HG03045 (cell line): ENCODE measurements at regions not wholly inside any gene's neighbourhood (a gene's known extent, or its start where the extent isn't known, plus 50 kb on each side); places are given as distances from the start of the nearest gene placed in this dataset.

Experiments used
- ATAC-seq: cut with Tn5 transposase; IDR thresholded peaks from one replicate; pipeline ENCODE4 v1.9.1; 2021; ENCODE audit warnings: mild to moderate bottlenecking, moderate library complexity; ENCODE audit not compliant: unreplicated experiment

DNA sequence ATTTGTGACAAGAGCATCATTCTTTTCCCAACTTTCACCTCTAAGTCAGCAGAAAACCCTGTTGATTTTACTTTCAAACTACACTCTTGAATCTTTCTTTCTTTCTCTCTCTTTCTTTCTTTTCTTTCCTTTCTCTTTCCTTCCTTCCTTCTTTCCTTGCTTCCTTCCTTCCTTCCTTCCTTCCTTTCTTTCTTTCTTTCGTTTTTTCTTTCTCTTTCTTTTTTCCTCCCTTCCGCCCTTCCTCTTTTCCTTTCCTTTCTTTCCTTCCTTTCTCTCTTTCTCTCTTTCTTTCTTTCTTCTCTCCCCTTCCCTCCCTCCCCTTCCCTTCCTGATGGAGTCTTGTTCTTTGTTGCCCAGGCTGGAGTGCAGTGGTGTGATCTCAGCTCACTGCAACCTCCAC lies 649.5 kb downstream of the PLCL1 start:
- ATAC-seq = no peak

- no peak for ATAC-seq
Measured at GRCh38 chr2:198452327-198452726, 647.9 kb downstream of the PLCL1 start.

GRCh38 chr2:198448789-198449188 lies 644.4 kb downstream of the PLCL1 start:
- ATAC-seq = no peak

DNA sequence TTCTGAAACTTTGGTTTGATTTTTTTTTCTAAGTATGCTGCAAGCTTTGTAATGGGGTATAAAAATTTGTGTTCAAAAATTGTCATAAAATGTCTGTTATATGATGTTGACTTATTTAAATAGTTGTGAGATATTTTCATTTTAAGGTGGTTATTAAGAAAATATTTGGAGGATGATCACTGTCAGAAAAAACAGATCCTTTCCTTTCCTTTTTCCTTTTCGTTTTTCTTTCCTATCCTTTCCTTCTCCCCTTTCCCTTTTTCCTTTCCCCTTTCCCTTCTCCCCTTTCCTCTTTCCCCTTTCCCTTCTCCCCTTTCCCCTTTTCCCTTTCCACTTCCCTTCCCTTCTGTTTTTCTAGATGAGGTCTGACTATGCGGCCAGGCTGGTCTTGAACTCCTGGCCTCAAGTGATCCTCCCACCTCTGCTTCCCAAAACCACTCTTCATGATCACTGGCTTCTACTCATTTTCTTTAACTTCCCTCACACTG lies 640.5 kb downstream of the PLCL1 start:
- ATAC-seq = no peak

GRCh38 chr2:198441901-198442300 lies 637.5 kb downstream of the PLCL1 start:
- no peak for ATAC-seq

DNA sequence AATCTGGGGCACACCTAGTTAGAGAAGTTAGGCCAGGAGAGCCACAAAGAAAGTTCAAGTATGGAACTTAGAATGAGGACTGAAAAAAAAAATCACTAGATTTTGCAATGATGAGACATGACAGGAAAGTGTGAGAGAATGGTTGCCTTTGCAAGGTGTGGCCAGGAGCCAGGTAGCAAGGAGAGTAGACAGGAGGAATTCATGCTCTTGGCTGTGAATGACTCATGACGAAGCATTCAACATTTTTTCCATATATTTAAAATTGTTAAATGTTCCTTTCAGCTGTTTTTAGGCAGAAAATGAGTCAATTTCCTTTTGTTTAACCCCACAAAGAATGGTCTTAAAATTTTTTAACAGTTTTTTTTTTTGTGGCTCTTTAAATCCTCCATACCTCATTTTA lies 636.9 kb downstream of the PLCL1 start:
- no peak for ATAC-seq

DNA sequence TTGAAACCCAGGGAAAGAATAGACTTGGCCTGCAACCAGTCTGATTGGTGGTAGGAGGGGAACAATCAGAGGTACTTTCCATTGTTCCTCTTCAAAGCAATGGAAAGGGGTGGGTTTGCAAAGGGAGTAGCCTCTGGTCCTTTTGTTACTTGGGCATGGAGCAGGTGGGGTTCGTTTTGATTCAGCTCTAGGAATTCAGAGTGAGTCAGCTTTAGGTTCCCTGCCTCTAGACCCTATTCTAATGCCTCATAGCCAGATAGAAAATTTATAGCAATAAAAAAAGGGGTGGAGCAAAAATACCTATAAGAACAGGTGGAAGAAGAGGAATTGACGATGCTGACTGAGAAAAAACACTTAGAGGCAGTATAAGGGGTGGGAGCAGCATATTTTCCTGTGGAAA lies 636.4 kb downstream of the PLCL1 start:
- ATAC-seq = no peak

GRCh38 chr2:198438331-198438730 lies 633.9 kb downstream of the PLCL1 start:
- no peak for ATAC-seq

GRCh38 chr2:198424112-198424511 lies 619.7 kb downstream of the PLCL1 start:
- no peak for ATAC-seq

GRCh38 chr2:198417836-198418235 lies 613.4 kb downstream of the PLCL1 start:
- ATAC-seq = no peak

- no peak for ATAC-seq
Measured at GRCh38 chr2:198414976-198415375, 610.6 kb downstream of the PLCL1 start.

DNA sequence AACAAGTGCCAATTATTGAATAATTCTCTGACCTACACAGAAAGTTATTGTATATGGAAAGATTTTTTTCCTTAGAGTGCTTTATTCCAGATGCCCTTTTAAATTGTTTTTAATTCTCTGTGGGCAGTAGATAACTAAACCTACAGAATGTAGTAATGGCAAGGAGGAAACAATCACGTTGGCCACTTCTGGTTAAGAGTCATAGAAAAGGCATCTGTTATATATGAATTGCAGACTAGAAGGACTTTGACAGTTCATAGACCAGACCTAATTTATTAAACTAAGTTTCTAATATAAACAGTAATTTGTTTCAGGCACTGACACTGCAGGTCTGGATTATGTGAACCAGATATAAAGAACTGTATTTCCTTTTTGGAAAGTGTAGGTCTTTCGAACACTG lies 607.5 kb downstream of the PLCL1 start:
- no peak for ATAC-seq

- ATAC-seq = no peak
Measured at GRCh38 chr2:198408171-198408570, 603.8 kb downstream of the PLCL1 start.

- no peak for ATAC-seq
Measured at GRCh38 chr2:198405311-198405710, 600.9 kb downstream of the PLCL1 start.

GRCh38 chr2:198401644-198402043 lies 597.3 kb downstream of the PLCL1 start:
- ATAC-seq = no peak

DNA sequence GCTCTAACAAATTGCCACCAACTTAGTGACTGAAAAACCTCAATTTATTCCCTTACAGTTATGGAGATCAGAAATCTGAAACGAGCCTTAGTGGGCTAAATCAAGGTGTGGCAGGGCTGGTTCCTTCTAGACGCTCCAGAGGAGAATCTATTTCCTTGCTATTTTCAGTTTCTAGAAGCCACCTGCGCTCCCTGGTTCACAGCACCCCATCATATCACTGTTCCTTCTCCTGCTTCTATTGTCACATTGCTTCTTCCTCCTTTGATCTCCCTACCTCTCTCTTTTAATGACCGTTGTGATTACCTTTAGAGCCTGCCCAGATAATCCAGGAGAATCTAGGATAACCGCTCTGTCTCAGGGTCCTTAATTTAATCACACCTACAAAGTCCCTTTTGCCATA lies 596.6 kb downstream of the PLCL1 start:
- ATAC-seq = no peak

GRCh38 chr2:198394208-198394607 lies 589.8 kb downstream of the PLCL1 start:
- no peak for ATAC-seq

GRCh38 chr2:198390670-198391069 lies 586.3 kb downstream of the PLCL1 start:
- ATAC-seq = no peak

DNA sequence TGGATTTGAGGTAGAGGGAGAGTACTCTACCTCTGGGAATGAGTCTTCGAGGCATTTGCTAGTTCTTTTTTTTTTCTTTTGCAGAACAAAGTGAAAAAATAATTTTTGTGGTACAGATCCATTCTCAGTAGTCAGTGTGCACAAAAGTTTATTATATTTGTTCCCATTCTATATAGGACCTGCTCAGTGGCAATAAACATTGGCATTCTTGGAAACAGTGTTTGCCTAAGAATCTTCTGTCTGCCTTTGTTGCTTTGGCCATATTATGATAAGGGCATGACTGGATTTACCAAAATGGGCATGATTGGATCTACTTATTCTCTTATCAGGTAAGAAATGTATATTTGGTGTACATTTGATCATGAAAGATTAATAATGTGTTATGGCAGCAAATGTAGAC lies 583.3 kb downstream of the PLCL1 start:
- ATAC-seq = no peak

DNA sequence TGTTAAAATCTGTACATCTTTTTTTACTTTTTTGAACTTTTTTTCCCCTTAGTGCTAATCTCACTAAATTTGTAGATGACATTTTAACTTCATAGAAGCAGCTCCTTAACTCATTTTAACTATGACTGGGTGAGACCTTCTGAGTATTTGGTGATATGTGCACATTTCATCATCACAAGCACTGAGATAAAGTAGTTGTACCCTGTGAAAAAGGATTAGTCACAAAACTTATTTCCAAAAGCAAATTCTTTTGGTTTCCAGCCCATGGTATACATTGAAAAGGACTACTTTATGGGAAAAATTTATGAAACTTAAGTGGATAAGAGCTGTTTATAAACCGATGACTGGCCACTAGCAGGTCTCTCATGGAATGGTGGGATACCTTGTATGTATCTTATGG lies 581.5 kb downstream of the PLCL1 start:
- ATAC-seq = no peak

DNA sequence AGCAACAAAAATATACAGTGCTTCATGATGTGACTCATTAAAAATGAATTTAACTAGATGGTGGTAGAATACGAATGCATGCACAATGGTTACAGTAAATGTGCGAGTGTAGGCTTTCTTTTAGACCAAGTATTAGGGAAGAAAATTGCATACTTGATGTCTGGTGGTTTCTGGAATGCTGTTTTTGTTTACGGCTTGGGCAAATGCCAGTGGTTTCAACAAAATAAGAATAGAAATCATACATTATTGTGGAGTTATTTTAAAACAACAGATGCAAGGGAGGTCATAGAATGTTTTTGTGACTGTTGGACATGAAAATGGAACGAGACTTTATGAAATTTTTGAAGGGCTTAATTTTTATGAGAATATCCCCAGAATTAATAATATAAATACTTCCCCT lies 580.9 kb downstream of the PLCL1 start:
- no peak for ATAC-seq

DNA sequence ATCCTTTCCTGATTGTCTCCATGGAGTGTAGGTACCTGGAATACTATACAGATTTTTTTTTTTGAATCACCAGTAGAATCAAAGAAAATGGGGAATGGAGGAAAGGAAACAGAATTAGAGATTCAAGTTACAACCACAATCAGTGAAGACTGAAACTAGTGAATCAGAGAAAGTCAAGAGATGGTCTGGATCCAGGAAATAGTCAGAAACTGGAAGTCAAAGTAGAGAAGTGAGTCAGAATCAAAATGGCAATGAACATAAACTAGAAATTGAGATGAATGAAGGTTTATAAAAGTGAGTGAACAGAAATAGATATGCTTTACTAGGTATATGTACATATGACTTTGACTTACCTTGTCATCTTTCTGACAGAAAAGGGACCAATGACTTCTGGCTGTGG lies 579.0 kb downstream of the PLCL1 start:
- ATAC-seq = no peak

DNA sequence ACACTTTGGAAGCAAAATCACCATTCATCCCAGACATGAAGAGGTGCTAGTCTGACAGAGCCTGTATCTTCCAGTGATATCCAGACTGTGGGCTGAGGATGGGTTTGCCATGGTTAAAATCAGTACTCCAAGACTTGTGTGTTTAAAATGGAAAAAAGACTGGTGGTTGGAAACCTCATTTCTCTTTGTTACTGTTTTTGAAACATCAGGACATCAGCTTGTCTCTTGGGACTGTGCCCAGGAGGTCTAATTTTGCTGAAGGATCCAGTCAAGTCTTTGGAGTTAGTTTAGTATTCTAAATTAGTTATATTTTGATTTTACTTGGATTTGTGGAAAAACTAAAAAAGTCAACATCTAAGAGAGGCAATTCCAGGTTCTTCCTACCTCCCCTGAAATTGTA lies 578.4 kb downstream of the PLCL1 start:
- no peak for ATAC-seq

GRCh38 chr2:198376677-198377076 lies 572.3 kb downstream of the PLCL1 start:
- ATAC-seq = no peak
